Choroid plexus epithelial cell (primary cell): ENCODE measurements at regions not wholly inside any gene's neighbourhood (a gene's known extent, or its start where the extent isn't known, plus 50 kb on each side); places are given as distances from the start of the nearest gene placed in this dataset.
A peak's percentile ranks its signal among the peaks of the same experiment; 100 is the strongest.
"Not testable (repeated sequence)": the region's sequence is repeated elsewhere in the genome, so short reads cannot be mapped to it uniquely, and the experiment has no call there.

Experiments used
- DNase-seq: peaks from one replicate; pipeline ENCODE4 v3.0.0-alpha.2; 2010; ENCODE audit warnings: low read depth
- H3K4me3 ChIP-seq: 2 replicates; pipeline ENCODE4 v1.5.1; 2011; ENCODE audit warnings: low read depth, mild to moderate bottlenecking, control low read depth, low read length, moderate library complexity

DNA sequence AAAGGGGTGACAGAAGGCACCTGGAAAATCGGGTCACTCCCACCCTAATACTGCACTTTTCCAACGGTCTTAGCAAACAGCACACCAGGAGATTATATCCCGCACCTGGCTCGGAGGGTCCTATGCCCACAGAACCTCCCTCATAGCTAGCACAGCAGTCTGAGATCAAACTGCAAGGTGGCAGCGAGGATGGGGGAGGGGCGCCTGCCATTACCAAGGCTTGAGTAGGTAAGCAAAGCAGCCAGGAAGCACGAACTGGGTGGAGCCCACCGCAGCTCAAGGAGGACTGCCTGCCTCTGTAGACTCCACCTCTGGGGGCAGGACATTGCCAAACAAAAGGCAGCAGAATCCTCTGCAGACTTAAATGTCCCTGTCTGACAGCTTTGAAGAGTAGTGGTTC is 101.8 kb downstream of the TBX20 start:
- not testable (repeated sequence) for H3K4me3 ChIP-seq, DNase-seq

DNA sequence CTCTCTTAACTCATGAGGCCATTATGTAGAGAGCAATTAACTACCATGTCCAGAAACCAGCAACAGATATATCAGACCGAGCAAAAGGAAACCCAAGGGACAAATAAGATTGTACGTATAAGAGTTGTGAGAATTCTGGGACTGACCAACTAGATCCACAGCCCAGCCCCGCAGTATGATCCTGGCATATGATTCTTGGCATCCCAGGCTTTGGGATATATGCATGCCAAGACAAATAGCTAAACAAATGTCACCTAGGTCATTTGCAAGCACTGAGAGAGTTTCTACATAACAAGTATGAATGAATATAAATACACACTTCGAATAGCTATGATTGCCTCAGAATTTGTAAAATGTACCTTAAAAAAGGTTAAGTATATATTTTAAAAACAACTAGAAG is 105.9 kb downstream of the TBX20 start:
- DNase-seq = not testable (repeated sequence)

DNA sequence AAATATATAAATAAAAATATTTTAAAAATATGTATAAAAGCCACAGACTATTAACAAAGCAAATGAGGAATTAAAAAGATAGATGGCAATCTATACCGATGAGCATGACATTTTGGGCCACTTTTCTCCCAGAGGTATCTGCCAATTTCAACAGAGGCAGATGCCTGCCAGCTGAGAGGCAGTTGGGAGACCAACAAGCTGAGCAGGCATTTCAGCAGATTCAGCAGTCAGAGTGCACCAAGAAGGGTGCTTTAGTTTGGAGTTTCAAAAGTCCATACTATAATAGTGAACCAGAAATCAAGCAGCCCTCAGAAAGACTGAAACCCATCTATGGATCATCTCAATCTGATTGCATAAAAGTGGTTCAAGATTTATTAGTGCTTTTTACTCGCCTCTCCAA is 104.8 kb upstream of the DPY19L1 start:
- H3K4me3 ChIP-seq = not testable (repeated sequence)

More for the DNA sequence above, 105.9 kb downstream of the TBX20 start:
- not testable (repeated sequence) for H3K4me3 ChIP-seq

DNA sequence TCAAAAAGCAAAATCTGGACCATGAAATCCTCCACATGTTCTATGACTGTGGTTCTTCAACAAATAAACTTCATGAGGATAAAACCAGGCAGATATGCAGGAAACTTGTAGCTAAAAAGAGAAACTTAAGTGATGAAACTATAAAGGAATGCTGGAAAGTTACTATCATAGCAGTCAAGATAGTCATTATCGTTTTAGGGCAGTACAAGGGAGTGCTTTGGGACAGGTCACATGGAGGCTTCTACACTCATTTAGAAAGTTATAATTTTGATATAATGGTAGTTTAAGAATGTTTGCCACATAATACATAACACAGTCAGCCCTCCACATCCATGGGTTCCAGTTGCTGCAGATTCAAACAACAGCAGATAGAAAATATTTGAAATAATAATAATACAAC is 102.0 kb upstream of the DPY19L1 start:
- H3K4me3 ChIP-seq, DNase-seq: not testable (repeated sequence)

More for the DNA sequence above, 104.8 kb upstream of the DPY19L1 start:
- not testable (repeated sequence) for DNase-seq

DNA sequence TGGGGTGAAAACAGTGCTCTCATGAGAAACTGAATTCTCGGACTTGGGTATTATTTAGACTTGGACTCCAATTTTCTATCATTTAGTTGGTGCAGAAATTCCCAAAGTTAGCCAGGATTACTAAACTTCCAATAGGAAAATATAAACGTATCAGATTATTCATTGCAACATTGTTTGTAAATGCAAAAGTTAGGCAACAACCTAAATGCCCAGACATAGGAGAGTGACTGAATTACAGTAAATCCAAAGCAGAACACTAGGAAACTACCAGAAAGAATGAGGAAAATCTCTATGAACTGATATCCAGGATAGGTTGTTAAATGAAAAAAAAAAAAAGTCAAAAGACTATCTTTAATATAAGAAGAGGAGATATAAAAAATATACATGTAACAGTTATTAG is 96.2 kb upstream of the DPY19L1 start:
- DNase-seq, H3K4me3 ChIP-seq: not testable (repeated sequence)

DNA sequence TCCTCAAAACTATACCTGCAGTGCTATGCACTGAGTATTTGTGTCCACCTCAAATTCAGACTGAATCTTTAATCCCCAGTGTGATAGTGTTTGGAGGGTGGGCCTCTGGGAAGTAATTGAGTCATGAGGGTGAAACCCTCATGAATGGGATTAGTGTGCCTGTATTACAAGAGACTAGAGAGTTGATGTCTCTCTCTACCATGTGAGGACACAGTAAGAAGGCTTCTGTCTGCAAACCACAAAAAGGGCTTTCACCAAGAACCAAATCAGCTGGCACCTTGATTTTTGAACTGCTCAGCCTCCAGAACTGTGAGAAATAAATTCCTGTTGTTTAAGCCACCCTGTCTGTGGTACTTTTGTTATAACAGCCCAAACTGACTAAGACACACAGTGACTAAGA is 95.7 kb upstream of the DPY19L1 start:
- not testable (repeated sequence) for H3K4me3 ChIP-seq, DNase-seq

DNA sequence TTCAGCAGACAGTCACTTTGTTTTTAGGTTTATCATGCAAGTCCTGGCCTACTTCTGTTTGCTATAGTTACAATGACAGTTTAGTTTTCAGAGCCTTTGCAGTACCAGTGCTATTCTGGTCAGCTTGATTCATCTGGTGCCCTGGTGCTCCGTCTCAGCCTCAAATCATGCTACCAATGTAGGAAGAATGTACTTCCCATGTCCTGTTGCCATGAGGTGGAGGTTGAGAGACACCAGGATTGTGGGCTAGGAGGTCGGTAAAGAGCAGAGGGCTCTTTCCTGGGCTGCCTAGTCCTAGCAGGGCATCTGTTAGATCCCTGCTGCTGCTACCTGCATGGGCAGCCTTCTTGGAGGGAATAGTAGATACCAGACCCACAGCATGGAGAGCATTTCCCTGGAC is 91.4 kb upstream of the DPY19L1 start:
- not testable (repeated sequence) for DNase-seq, H3K4me3 ChIP-seq

DNA sequence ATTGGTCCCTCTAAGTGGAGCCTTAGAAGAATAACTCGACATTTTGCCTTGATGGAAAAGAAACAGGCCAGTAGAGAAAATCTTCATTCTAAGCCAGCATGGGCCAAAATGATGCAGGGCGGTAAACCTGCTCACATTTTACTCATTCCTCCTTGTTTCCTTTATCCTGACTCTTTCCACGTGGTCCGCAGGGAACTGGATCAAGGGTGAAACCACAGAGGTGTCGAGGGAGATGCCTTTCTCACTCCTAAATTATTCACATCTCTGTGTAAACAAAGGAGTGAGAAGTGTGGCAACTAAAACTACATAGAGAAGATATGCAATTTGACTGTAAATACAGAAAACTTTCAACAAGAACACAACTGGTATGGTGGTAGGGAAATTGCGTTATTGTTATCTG is 81.2 kb upstream of the DPY19L1 start:
- peak; percentile 2 for DNase-seq
- not testable (repeated sequence) for H3K4me3 ChIP-seq

DNA sequence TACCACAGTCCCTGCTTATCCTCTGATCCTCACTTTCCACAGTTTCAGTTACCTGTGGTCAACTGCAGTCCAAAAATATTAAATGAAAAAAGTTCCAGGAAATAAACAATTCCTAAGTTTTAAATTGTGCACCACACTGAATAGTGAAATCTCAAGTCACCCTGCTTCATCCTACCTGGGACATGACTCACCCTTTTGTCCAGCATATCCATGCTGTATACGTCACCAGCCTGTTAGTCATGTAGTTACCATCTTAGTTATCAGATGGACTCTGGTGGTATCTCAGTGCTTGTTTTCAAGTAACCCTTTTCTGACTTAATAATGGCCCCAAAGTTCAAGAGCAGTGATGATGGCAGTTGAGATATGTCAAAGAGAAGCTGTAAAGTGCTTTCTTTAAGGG is 69.4 kb upstream of the DPY19L1 start:
- DNase-seq = peak; percentile 2
- H3K4me3 ChIP-seq = not testable (repeated sequence)

DNA sequence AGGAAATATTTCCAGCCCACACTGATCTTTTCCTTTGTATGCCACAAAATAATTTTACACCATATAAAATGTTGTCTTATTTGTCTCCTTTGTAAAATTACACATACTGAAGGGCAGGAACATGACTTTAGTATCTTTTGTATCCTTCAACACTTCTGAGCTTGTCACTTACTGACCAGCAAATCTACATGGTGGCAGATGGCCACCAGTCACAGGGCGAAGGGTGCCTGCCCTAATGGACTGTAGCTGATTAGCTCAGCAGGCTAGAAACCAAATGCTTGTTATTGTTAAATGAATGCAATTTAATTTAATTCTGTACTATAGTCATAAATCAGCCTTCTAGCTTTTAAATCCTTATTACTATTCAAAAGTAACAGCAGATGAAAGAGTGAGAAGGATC is 68.2 kb upstream of the DPY19L1 start:
- DNase-seq, H3K4me3 ChIP-seq: not testable (repeated sequence)

DNA sequence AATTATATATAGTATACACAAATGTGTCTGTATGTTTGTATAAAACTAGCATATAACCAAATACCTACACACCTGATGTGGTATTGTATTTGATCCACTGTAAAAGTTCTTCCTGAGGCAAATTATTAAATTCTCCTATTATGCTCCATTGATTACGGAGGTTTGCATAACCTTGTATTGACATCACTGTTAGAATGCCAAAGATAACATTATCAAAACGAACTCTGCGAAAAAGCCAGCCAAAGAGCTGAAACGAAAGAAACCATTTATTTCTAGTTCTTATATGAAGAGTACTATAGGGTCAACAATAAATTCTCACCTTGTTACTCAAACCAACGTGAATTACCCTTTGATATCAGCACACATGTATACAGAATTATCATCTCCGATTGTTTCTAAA is 65.6 kb upstream of the DPY19L1 start:
- not testable (repeated sequence) for DNase-seq, H3K4me3 ChIP-seq

DNA sequence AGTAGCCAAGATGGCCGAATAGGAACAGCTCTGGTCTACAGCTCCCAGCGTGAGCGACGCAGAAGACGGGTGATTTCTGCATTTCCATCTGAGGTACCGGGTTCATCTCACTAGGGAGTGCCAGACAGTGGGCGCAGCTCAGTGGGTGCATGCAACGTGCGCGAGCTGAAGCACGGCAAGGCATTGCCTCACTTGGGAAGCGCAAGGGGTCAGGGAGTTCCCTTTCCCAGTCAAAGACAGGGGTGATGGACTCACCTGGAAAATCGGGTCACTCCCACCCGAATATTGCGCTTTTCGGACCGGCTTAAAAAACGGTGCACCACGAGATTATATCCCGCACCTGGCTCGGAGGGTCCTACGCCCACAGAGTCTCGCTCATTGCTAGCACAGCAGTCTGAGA is 55.7 kb upstream of the DPY19L1 start:
- not testable (repeated sequence) for DNase-seq, H3K4me3 ChIP-seq
